GM12878 (cell line): ENCODE measurements at regions not wholly inside any gene's neighbourhood (a gene's known extent, or its start where the extent isn't known, plus 50 kb on each side); places are given as distances from the start of the nearest gene placed in this dataset.

ENCODE experiments used
- ATAC-seq: fragments of 200-7000 bp; cut with Tn5 transposase; 3 replicates; pipeline ENCODE4 v1.9.1; 2020; ENCODE audit warnings: mild to moderate bottlenecking, moderate library complexity
- BruUV-seq: library from RNA; stranded (reverse); fragments of 400-500 nt; replicated peaks from 2 replicates; lab custom pipeline; 2021; lab: Mats Ljungman, UMichigan
- CTCF ChIA-PET: fragments of 300-600 bp; sonication (Branson Sonifier 250); formaldehyde crosslinking; extraction: SDS; loops from one replicate; lab custom pipeline; 2021; ENCODE audit warnings: inconsistent platforms; lab: Yijun Ruan, JAX
- POLR2A ChIA-PET: fragments of 350-600 bp; formaldehyde crosslinking; extraction: SDS; loops from one replicate; lab custom pipeline; 2021; ENCODE audit warnings: inconsistent platforms; lab: Charles Lee
- RAD21 ChIA-PET: fragments of 300-600 bp; sonication (Branson Sonifier 250); formaldehyde crosslinking; loops from one replicate; lab custom pipeline; 2023; ENCODE audit warnings: antibody characterized with exemption; ENCODE audit not compliant: unreplicated experiment; lab: Charles Lee
- SMC1A ChIA-PET: fragments of 300-600 bp; sonication (Branson Sonifier 250); formaldehyde crosslinking; loops from one replicate; lab custom pipeline; 2023; ENCODE audit not compliant: unreplicated experiment, uncharacterized antibody; lab: Charles Lee
- DNase-seq: peaks from one replicate; pipeline ENCODE4 v3.0.0-alpha.2; 2011; ENCODE audit warnings: low read depth, low spot score
- FAIRE-seq: peaks from 3 replicates; lab custom pipeline; 2011; peaks lifted over from hg19 to GRCh38; lab: Jason Lieb, UNC
- H2AFZ ChIP-seq: 2 replicates; pipeline ENCODE4 v1.6.0; 2011; ENCODE audit warnings: low read depth, low read length, control low read depth; ENCODE audit not compliant: control insufficient read depth
- H3K27ac ChIP-seq: 2 replicates; pipeline ENCODE4 v1.5.1; 2011; ENCODE audit warnings: control low read depth; ENCODE audit not compliant: control insufficient read depth, insufficient read depth
- H3K27me3 ChIP-seq, 2 experiments: replicated peaks in 1 of 2; 2 replicates each; pipeline versions ENCODE4 v1.6.0 to v1.6.1; 2011; ENCODE audit warnings: low read length in 1 of 2; ENCODE audit not compliant: control insufficient read depth in 2 of 2, insufficient read depth in 2 of 2
- H3K36me3 ChIP-seq, 2 experiments: 2 replicates each; pipeline ENCODE4 v1.5.1; 2011; ENCODE audit warnings: low read length in 1 of 2; ENCODE audit not compliant: control insufficient read depth in 2 of 2, insufficient read depth in 2 of 2
- H3K4me1 ChIP-seq: 2 replicates; pipeline ENCODE4 v1.6.1; 2011; ENCODE audit warnings: mild to moderate bottlenecking, low read length, moderate library complexity, mixed read lengths; ENCODE audit not compliant: control insufficient read depth, insufficient read depth
- H3K4me2 ChIP-seq: 2 replicates; pipeline ENCODE4 v1.6.0; 2011; ENCODE audit warnings: control low read depth; ENCODE audit not compliant: control insufficient read depth, insufficient read depth
- H3K4me3 ChIP-seq: fragments of 200-600 bp; sonication (generic); 2 replicates; pipeline ENCODE4 v1.5.1; 2016
- H3K79me2 ChIP-seq: 2 replicates; pipeline ENCODE4 v1.6.0; 2011; ENCODE audit warnings: low read length; ENCODE audit not compliant: control insufficient read depth, insufficient read depth
- H3K9ac ChIP-seq: 2 replicates; pipeline ENCODE4 v1.8.0; 2011; ENCODE audit warnings: low read length, control low read depth, mixed read lengths; ENCODE audit not compliant: control insufficient read depth, insufficient read depth
- H3K9me3 ChIP-seq: replicated peaks from 3 replicates; pipeline ENCODE4 v1.5.1; 2011; ENCODE audit warnings: mild to moderate bottlenecking, low read length; ENCODE audit not compliant: control insufficient read depth, insufficient read depth
- H4K20me1 ChIP-seq: 2 replicates; pipeline ENCODE4 v1.6.0; 2011; ENCODE audit not compliant: control insufficient read depth, insufficient read depth
- BMI1 ChIP-seq: fragments of 450-650 bp; IDR thresholded peaks from 2 replicates; pipeline ENCODE4 v1.6.1; 2016; ENCODE audit warnings: mild to moderate bottlenecking, moderate library complexity, borderline replicate concordance
- EP300 ChIP-seq, 2 experiments: fragments of 150-350 bp in 1 of 2; IDR thresholded peaks; 2 replicates each; pipeline ENCODE4 v1.6.1; 2011 to 2012; ENCODE audit warnings: low read depth in 2 of 2, low read length in 2 of 2, borderline replicate concordance in 1 of 2, improper control_type of control experiment in 1 of 2, inconsistent platforms in 1 of 2; ENCODE audit not compliant: control insufficient read depth in 1 of 2
- GATAD2B ChIP-seq: fragments of 450-650 bp; conservative IDR thresholded peaks from 2 replicates; pipeline ENCODE4 v1.6.1; 2017; ENCODE audit warnings: low read depth, mild to moderate bottlenecking, moderate library complexity
- HDGF ChIP-seq: fragments of 450-650 bp; IDR thresholded peaks from 2 replicates; pipeline ENCODE4 v1.6.1; 2016; ENCODE audit warnings: antibody characterized with exemption
- KLF5 ChIP-seq: fragments of 450-650 bp; IDR thresholded peaks from 2 replicates; pipeline ENCODE4 v1.6.1; 2014; ENCODE audit warnings: mild to moderate bottlenecking; ENCODE audit not compliant: partially characterized antibody
- MAX ChIP-seq: IDR thresholded peaks from 2 replicates; pipeline ENCODE4 v1.6.1; 2012; ENCODE audit warnings: low read depth, low read length, improper control_type of control experiment
- MLLT1 ChIP-seq: fragments of 450-650 bp; IDR thresholded peaks from 2 replicates; pipeline ENCODE4 v1.6.1; 2016; ENCODE audit warnings: mild to moderate bottlenecking
- PRDM15 ChIP-seq: fragments of 450-650 bp; formaldehyde crosslinking; IDR thresholded peaks from 2 replicates; pipeline ENCODE4 v1.4.0; 2020; ENCODE audit warnings: mild to moderate bottlenecking, moderate library complexity
- RAD51 ChIP-seq: fragments of 450-650 bp; IDR thresholded peaks from 2 replicates; pipeline ENCODE4 v1.6.1; 2016; ENCODE audit warnings: moderate library complexity, mild to moderate bottlenecking, inconsistent platforms
- RELB ChIP-seq: fragments of 450-650 bp; IDR thresholded peaks from 2 replicates; pipeline ENCODE4 v1.6.1; 2017; ENCODE audit warnings: low read depth, mild to moderate bottlenecking, moderate library complexity
- RFX5 ChIP-seq: IDR thresholded peaks from 2 replicates; pipeline ENCODE4 v1.6.1; 2011; ENCODE audit warnings: low read depth, low read length, improper control_type of control experiment
- SMAD1 ChIP-seq: fragments of 450-650 bp; IDR thresholded peaks from 2 replicates; pipeline ENCODE4 v1.6.1; 2018; ENCODE audit warnings: mild to moderate bottlenecking, low read depth; ENCODE audit not compliant: partially characterized antibody
- TAF1 ChIP-seq: IDR thresholded peaks from 2 replicates; pipeline ENCODE4 v1.6.1; 2011; ENCODE audit warnings: mild to moderate bottlenecking, low read depth, low read length, borderline replicate concordance
- YBX1 ChIP-seq: fragments of 450-650 bp; IDR thresholded peaks from 2 replicates; pipeline ENCODE4 v1.6.1; 2016; ENCODE audit warnings: antibody characterized with exemption
- ZNF384 ChIP-seq: IDR thresholded peaks from 2 replicates; pipeline ENCODE4 v1.6.1; 2012; ENCODE audit warnings: low read depth, mild to moderate bottlenecking, low read length, improper control_type of control experiment, borderline replicate concordance
- ZSCAN29 ChIP-seq: fragments of 450-650 bp; IDR thresholded peaks from 2 replicates; pipeline ENCODE4 v1.6.1; 2017; ENCODE audit warnings: mild to moderate bottlenecking, moderate library complexity
- WGBS: methylation state at CpG from one replicate; pipeline ENCODE4 v1.1.6; 2016; ENCODE audit warnings: low lambda C conversion rate; ENCODE audit not compliant: insufficient replicate concordance, insufficient coverage; ENCODE audit errors: missing lambda C conversion rate; 5-methylcytosine and 5-hydroxymethylcytosine counted together
- in situ Hi-C: fragments of 300-500 bp; cut with MboI; formaldehyde crosslinking; loops from 9 replicates; pipeline ENCODE4 v1.14.3; 2018; ENCODE audit warnings: mixed read lengths
- intact Hi-C: fragments of 100-400 bp; cut with micrococcal nuclease; formaldehyde crosslinking; loops from one replicate; pipeline ENCODE4 v1.14.2; 2022; ENCODE audit not compliant: unreplicated experiment

DNA sequence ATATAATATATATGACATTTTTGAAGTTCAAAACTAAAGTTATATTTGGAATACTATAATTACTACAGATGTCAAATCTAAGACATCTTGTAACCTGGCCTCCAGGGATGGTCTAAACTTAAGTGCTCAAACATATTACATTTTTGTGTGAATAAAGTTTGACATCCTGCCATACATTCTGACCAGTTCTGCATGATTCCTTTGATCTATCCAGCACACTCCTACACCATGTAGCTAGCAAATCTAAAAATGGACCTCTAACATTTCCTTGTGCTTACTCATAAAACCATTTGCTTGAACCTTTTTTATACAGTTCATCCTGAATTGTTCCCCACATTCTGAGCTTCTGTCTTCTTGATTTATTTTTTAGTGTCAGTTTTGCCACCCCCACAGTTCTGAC, 294.3 kb upstream of the ZNF804A start (continued):
- TF ChIP-seq EP300 (IDR thresholded peaks at IDR 0.05; ENCODE audit: borderline replicate concordance in 1 of 2, control insufficient read depth in 1 of 2, low read depth in 2 of 2, low read length in 2 of 2) (no peak), BMI1 (no peak), HDGF (no peak), GATAD2B (no peak), RAD51 (no peak), SMAD1 (no peak), KLF5 (no peak)

- H3K4me3 ChIP-seq = no peak overlapping the region
- H3K4me1 ChIP-seq = no peaks in the 10 kb centered on the region
- CTCF ChIA-PET = no interaction called here
- POLR2A ChIA-PET = no interaction called here
- 9% methylated on average over 4 of the region's 4 CpGs for WGBS
- no peaks in the 10 kb centered on the region for H3K9me3 ChIP-seq
- H3K27ac ChIP-seq = no peak overlapping the region
- SMC1A ChIA-PET = no interaction called here
- no peak overlapping the region for H3K9ac ChIP-seq
- no peaks in the 10 kb centered on the region for H3K27me3 ChIP-seq
- in situ Hi-C loops = no loop called here
- RAD21 ChIA-PET = no interaction called here
- DNase-seq (no peak), ATAC-seq (no peak; the same call in 2 of the 3 replicates), FAIRE-seq (no peak)
- intact Hi-C loops = no loop called here
- H2AFZ ChIP-seq = no peak overlapping the region
- no peaks in the 10 kb centered on the region for H4K20me1 ChIP-seq
- H3K79me2 ChIP-seq = no peaks in the 10 kb centered on the region
- no peak overlapping the region for H3K4me2 ChIP-seq
- no TSS peak for BruUV-seq
- no peaks in the 10 kb centered on the region for H3K36me3 ChIP-seq
- TF ChIP-seq MLLT1 (no peak), MAX (no peak), PRDM15 (CRISPR knock-in tag) (no peak), ZNF384 (no peak), TAF1 (no peak), YBX1 (no peak), RFX5 (no peak), RELB (no peak), ZSCAN29 (no peak)
Measured at GRCh38 chr2:184305105-184305504, 293.2 kb upstream of the ZNF804A start.
